GM21619 (cell line): ENCODE measurements at regions not wholly inside any gene's neighbourhood (a gene's known extent, or its start where the extent isn't known, plus 50 kb on each side); places are given as distances from the start of the nearest gene placed in this dataset.
"Not testable (repeated sequence)": the region's sequence is repeated elsewhere in the genome, so short reads cannot be mapped to it uniquely, and the experiment has no call there.

Experiments used
- ATAC-seq: cut with Tn5 transposase; IDR thresholded peaks from one replicate; pipeline ENCODE4 v1.9.1; 2021; ENCODE audit not compliant: unreplicated experiment

GRCh38 chr10:53356616-53357349 lies 584.2 kb upstream of the MBL2 start:
- no peak for ATAC-seq

DNA sequence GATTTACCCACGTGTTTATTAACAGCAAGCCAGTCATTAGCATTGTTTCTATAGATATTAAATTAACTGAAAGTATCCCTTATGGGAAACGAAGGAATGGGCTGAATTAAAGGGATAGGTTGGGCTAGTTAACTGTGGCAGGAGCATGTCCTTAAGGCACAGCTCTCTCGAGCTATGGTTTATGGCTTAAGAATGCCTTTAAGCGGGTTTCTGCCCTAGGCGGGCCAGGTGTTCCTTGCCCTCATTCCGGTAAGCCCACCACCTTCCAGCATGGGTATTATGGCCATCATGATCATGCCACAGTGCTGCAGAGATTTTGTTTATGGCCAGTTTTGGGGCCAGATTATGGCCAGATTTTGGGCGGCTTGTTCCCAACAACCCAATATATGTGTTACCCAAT lies 569.9 kb upstream of the MBL2 start:
- ATAC-seq = not testable (repeated sequence)

DNA sequence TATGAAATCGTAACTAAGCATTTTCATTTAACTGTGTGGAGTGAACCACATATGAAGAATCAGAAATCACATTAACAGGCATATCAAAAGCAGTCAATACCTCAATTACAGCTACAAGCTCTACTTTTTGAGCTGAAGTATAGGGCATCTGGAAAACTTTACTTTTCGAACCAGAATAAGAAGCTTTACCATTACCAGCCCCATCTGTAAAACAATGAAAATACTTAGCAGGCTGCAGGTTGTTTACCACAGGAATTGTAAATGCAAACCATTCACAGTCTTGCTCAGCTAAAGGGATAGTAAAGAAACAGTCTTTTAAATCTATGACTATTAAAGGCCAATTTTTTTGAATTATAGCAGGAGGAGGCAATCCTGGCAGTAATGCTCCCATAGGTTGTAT lies 565.6 kb upstream of the MBL2 start:
- not testable (repeated sequence) for ATAC-seq

GRCh38 chr10:53335803-53336422 lies 563.3 kb upstream of the MBL2 start:
- not testable (repeated sequence) for ATAC-seq

DNA sequence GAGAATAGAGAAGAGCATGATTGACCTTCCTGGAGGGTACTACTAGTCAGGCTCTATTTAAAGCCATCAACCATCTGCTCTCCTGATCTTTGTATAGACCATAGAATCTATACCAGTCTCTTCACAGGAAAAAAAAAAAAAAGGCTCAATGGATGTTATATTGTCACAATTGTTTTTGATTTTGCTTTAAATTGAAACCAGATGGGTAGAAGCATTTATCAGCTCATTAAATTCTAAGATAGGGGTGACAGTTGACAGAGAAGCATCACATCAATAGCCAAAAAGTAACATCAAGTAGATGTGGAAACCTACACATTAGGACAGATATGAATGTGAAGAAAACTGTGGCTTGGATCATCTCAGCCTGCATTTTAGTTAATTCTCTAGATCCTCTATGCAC lies 558.9 kb upstream of the MBL2 start:
- ATAC-seq = no peak

DNA sequence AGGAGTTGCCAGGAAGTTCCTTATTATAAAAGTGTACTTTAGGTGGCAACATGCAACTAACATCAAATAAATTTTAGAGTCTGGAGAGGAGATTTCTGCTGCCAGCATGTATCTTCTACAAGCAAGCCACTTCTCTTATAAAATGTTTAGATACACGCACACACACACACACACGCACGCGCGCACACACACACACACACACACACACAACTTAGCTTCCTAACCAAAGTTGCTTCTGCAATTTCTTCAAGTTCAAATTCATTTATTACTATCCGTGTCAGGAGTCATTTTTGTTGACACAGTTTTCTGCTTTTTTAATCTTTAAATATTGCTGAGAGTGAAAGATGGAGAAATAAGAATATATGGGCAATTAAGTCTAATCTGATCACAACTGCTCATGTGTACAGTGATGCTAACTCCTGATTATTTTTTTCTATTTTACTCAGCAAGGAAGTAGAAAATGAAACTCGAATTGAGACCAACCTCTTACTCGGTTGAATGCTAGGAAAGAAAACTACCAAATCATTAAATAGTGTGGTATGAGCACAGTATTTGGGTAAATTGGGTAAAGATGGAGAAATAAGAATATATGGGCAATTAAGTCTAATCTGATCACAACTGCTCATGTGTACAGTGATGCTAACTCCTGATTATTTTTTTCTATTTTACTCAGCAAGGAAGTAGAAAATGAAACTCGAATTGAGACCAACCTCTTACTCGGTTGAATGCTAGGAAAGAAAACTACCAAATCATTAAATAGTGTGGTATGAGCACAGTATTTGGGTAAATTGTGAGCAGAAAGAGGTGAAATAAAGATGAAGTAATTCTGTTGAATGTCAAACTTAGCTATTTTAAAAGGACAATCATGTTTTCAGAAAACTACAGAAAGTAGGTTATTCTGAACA lies 554.1 kb upstream of the MBL2 start:
- not testable (repeated sequence) for ATAC-seq

DNA sequence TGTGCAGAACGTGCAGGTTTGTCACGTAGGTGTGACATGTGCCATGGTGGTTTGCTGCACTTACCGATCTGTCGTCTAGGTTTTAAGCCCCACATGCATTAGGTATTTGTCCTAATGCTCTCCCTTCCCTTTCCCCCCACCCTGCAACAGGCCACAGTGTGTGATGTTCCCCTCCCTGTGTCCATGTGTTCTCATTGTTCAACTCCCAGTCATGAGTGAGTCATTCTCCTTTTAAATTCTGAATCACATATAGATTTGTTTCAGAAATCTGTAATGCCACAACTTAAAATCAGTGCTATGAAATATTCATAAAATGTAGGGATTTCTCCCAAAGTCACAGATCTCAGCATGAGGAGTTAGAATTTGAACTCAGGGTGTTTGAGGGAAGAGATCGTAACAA lies 552.5 kb upstream of the MBL2 start:
- ATAC-seq = no peak

DNA sequence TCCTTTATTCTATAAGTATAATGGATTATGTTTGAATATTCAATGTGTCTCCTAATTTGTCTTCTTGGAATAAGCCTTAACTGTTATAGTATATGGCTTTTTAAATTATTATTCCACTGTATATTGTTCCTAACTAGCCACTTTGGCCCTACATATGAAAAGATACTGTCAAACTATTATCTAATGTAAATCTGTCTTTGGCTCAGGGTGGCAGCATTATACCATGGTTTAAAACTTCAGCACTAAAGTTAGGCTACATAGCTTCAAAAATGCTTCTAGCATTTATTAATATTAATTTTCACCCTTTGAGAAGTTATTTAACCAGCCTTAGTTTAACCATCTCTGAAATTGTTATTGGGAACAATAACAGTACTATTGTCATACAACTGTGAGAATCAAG lies 543.1 kb upstream of the MBL2 start:
- ATAC-seq = no peak

- ATAC-seq = no peak
Observed at GRCh38 chr10:53314876-53315275, 542.3 kb upstream of the MBL2 start.

GRCh38 chr10:53298443-53298842 lies 525.9 kb upstream of the MBL2 start:
- no peak for ATAC-seq

DNA sequence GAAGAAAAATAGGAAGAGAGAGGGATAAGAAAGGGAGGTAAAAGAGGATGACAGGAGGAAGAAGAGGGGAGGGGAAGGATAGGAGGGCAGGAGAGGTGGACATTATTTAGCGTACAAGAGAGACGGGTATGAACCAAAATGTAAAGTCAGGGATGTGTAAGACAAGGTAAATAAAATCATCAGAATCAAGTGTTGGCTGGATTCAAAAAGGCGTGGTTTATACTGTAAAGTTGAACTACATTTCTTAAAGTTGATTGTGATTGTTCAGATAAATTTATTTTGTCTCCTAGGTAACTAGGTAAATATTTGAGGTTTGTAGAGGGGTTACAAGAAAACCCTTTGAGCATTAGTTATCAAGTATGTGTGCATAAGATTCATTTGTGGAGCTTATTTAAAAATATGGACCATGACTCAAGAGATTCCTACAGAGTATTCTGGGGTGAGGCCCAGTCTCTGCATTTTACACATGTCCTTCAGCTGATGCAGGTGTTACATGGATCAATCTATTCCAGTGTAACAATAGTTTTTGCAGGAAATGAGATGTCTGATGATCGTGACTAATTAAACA lies 512.1 kb upstream of the MBL2 start:
- no peak for ATAC-seq

DNA sequence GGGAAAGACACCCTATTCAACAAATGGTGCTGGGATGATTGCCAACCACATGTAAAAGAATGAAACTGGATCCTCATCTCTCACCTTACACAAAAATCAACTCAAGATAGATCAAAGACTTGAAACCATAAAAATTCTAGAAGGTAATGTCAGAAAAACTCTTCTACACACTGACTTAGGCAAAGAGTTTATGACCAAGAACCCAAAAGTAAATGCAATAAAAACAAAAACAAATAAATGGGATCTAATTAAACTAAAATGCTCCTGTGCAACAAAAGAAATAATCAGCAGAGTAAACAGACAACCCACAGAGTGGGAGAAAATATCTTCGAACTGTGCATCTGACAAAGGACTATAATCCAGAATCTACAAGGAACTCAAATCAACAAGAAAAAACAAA lies 504.2 kb upstream of the MBL2 start:
- no peak for ATAC-seq

DNA sequence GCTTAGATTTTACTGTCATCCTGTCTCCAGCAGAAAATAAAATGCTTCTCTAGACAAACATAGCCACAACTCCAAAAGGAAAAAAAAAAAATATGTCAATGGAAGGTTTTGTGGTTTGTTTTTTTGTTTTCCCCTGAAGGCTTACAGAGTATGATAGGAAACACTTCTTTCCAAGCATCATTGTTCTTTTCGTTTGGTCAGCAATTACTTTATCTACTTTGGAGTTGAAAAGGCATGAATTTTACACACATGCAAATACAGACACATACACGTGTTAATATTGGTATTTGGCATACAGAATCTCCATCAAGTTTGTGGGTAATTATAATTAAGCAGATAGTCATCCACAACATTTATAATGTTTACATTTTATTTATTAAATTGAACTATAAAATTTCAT lies 496.9 kb upstream of the MBL2 start:
- ATAC-seq = no peak

GRCh38 chr10:53260213-53260612 lies 487.6 kb upstream of the MBL2 start:
- ATAC-seq = no peak

DNA sequence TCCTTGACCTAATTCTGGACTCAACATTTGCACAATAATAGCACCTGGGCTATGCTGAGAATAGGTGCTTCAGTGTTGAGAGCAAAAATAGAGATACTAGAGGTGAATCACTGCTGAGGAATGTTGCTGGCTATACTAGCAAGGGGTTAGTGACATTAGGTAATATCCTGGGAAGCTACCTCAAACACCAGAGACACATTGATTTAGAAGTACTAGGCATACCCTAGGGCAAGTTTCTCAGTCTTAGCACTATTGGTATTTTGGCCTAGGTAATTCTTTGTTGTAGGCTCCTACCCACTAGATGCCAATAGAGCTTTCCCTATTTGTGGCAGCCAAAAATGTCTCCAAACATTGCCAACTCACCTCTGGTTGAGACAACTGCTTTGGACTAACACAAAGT lies 484.0 kb upstream of the MBL2 start:
- ATAC-seq = no peak

DNA sequence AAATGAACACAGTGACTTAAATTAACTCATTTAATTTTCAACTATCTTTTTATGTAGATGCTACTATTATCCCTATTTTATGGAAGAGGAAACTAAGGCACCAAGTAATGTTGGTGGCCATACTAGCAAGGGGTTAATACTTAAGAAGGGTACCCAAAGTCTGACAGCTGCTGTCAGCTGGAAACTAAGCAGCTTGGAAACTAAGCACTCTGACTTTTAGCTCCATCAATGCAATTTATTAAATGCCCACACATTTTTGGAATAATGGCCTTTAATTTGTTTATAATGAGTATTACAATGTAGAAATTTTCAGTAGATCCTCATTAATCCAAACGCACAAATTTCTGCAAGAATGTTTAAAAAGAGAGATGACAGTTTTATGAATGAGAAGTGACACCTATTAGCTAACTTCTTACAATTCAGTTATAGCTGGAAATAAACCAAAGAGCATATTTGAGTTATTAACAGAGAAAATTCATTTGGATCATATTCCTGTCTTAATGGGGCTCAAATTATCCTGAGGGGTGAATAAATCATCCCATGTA lies 483.1 kb upstream of the MBL2 start:
- no peak for ATAC-seq

GRCh38 chr10:53253221-53253620 lies 480.6 kb upstream of the MBL2 start:
- no peak for ATAC-seq

DNA sequence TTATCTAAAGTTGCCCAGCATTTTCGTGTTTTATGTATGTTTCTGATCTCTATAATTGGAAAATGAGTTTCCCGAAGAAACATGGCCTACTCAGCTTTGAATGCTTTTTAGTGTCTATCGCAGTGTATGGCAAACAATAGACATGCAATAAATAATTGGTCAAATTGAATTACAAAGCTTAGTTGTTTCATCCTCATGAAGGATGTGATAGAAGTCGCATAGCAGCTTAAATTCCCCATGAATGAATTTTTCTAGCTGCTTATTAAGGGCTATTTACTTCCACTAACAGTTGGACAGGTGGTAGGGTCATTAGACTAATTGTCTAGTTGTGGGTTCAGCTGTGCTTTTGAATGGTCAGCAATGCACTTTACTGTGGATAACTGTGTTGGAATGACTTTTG lies 467.3 kb upstream of the MBL2 start:
- no peak for ATAC-seq

DNA sequence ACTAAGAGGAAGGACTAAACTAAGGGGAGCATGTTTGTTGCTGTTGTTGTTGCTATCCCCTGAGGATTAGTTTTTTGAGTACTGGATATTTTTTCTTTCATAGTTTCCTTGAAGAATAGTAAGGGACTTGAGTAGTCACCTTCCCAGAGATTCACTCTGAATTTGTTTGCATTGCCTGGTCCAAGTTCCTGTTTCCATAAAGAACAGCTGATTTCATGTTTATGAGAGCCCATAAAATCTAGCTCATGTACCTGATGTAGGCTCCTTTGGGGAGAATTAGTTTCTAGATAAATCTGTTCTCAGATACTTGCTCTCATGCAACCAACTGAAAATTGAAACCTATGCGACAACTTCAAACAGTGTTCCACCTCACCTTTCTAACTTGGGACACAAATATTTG lies 464.4 kb upstream of the MBL2 start:
- ATAC-seq = no peak

GRCh38 chr10:53233749-53234148 lies 461.2 kb upstream of the MBL2 start:
- ATAC-seq = no peak

- no peak for ATAC-seq
Observed at GRCh38 chr10:53230651-53231050, 458.1 kb upstream of the MBL2 start.
